DND-41 (cell line): ENCODE measurements at regions not wholly inside any gene's neighbourhood (a gene's known extent, or its start where the extent isn't known, plus 50 kb on each side); places are given as distances from the start of the nearest gene placed in this dataset.

Source experiments
- ATAC-seq: fragments of 200-7000 bp; cut with Tn5 transposase; 3 replicates; pipeline ENCODE4 v1.9.1; 2021; ENCODE audit warnings: low read depth; ENCODE audit not compliant: insufficient read depth
- DNase-seq: peaks from one replicate; pipeline ENCODE4 v3.0.0-alpha.2; 2020
- H2AFZ ChIP-seq: 2 replicates; pipeline ENCODE4 v1.6.0; 2012; ENCODE audit warnings: low read depth, low read length
- H3K27ac ChIP-seq: 2 replicates; pipeline ENCODE4 v1.5.1; 2012; ENCODE audit warnings: low read length, inconsistent platforms
- H3K27me3 ChIP-seq: fragments of 200-600 bp; sonication (generic); 2 replicates; pipeline ENCODE4 v1.6.0; 2012; ENCODE audit warnings: low read length, mild to moderate bottlenecking, inconsistent platforms; ENCODE audit not compliant: insufficient read depth, poor library complexity
- H3K36me3 ChIP-seq: 2 replicates; pipeline ENCODE4 v1.5.1; 2012; ENCODE audit warnings: low read length, inconsistent platforms; ENCODE audit not compliant: insufficient read depth
- H3K4me1 ChIP-seq: 2 replicates; pipeline ENCODE4 v1.5.1; 2012; ENCODE audit warnings: mild to moderate bottlenecking, low read length; ENCODE audit not compliant: insufficient read depth
- H3K4me2 ChIP-seq: 2 replicates; pipeline ENCODE4 v1.6.0; 2012; ENCODE audit warnings: mild to moderate bottlenecking, moderate library complexity, low read length, inconsistent platforms; ENCODE audit not compliant: insufficient read depth
- H3K4me3 ChIP-seq, 2 experiments: fragments of 200-600 bp in 1 of 2; shearing (Covaris generic) in 1 of 2; 2 replicates each; pipeline ENCODE4 v1.5.1; 2012 to 2016; ENCODE audit warnings: inconsistent platforms in 2 of 2, low read length in 2 of 2, mild to moderate bottlenecking in 2 of 2, low read depth in 1 of 2, moderate library complexity in 1 of 2
- H3K79me2 ChIP-seq: 2 replicates; pipeline ENCODE4 v1.6.0; 2012; ENCODE audit warnings: low read length, inconsistent platforms; ENCODE audit not compliant: insufficient read depth
- H3K9ac ChIP-seq: 2 replicates; pipeline ENCODE4 v1.6.0; 2012; ENCODE audit warnings: low read depth, mild to moderate bottlenecking, inconsistent platforms, low read length, moderate library complexity
- H3K9me3 ChIP-seq: 2 replicates; pipeline ENCODE4 v1.5.1; 2012; ENCODE audit warnings: low read length, moderate library complexity, mild to moderate bottlenecking, inconsistent platforms; ENCODE audit not compliant: insufficient read depth, severe bottlenecking
- H4K20me1 ChIP-seq: 2 replicates; pipeline ENCODE4 v1.6.0; 2012; ENCODE audit warnings: low read length; ENCODE audit not compliant: insufficient read depth
- EZH2 ChIP-seq: IDR thresholded peaks from 3 replicates; pipeline ENCODE4 v1.6.1; 2012; ENCODE audit warnings: borderline replicate concordance, low read depth, mild to moderate bottlenecking, moderate library complexity, low read length, inconsistent platforms; ENCODE audit not compliant: severe bottlenecking
- TF ChIP-seq, protein P1 (sequence below): IDR thresholded peaks from 2 replicates; pipeline ENCODE4 v1.5.1; 2012; ENCODE audit warnings: borderline replicate concordance, low read length, moderate library complexity, mild to moderate bottlenecking; ENCODE audit not compliant: poor library complexity, severe bottlenecking; ENCODE audit errors: extremely low read depth

DNA sequence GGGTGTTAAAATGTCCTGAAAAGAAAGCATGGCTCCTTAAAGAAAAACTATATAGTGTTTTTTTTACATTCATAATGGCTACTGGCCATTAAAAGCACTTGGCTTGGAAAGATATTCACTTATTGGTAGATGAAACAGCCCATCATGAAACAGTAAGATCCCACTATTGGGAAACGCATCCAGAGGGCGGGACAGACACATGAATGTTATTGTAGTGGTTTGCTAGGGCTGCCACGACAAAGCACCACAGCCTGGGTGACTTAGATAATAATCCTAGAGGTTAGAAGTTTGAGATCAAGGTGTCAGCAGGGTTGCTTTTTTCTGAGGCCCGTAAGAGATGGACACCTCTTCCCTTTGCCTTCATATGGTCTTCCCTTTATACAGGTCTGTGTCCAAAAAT is 139.4 kb upstream of the ANKH start:
- no peak overlapping the region for H3K4me3 ChIP-seq
- H3K9me3 ChIP-seq, result no peaks in the 10 kb centered on the region
- H2AFZ ChIP-seq, result no peak overlapping the region
- no peaks in the 10 kb centered on the region; the same call in 1 of the 2 replicates for H4K20me1 ChIP-seq
- DNase-seq (no peak), ATAC-seq (no peak)
- no peak overlapping the region for H3K4me2 ChIP-seq
- no peaks in the 10 kb centered on the region for H3K36me3 ChIP-seq
- H3K79me2 ChIP-seq, result no peaks in the 10 kb centered on the region
- peaks cover 4% of the 10 kb centered on the region for H3K27me3 ChIP-seq
- TF ChIP-seq, protein P1, sequence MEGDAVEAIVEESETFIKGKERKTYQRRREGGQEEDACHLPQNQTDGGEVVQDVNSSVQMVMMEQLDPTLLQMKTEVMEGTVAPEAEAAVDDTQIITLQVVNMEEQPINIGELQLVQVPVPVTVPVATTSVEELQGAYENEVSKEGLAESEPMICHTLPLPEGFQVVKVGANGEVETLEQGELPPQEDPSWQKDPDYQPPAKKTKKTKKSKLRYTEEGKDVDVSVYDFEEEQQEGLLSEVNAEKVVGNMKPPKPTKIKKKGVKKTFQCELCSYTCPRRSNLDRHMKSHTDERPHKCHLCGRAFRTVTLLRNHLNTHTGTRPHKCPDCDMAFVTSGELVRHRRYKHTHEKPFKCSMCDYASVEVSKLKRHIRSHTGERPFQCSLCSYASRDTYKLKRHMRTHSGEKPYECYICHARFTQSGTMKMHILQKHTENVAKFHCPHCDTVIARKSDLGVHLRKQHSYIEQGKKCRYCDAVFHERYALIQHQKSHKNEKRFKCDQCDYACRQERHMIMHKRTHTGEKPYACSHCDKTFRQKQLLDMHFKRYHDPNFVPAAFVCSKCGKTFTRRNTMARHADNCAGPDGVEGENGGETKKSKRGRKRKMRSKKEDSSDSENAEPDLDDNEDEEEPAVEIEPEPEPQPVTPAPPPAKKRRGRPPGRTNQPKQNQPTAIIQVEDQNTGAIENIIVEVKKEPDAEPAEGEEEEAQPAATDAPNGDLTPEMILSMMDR, result no peak
- H3K4me1 ChIP-seq, result no peaks in the 10 kb centered on the region
- H3K9ac ChIP-seq, result no peak overlapping the region
- no peak overlapping the region for H3K27ac ChIP-seq

GRCh38 chr5:15009420-15009819 is 137.8 kb upstream of the ANKH start:
- DNase-seq (no peak), ATAC-seq (no peak)
- Histone ChIP-seq H3K4me1 (no peaks in the 10 kb centered on the region), H2AFZ (no peak overlapping the region), H3K36me3 (no peaks in the 10 kb centered on the region), H3K9me3 (no peaks in the 10 kb centered on the region), H3K27me3 (peaks cover 4% of the 10 kb centered on the region), H3K4me2 (no peak overlapping the region), H3K79me2 (no peaks in the 10 kb centered on the region), H3K9ac (no peak overlapping the region), H3K27ac (no peak overlapping the region), H3K4me3 (no peak overlapping the region), H4K20me1 (no peaks in the 10 kb centered on the region; the same call in 1 of the 2 replicates)
- TF ChIP-seq EZH2, result no peak
- TF ChIP-seq, protein P1, result no peak

DNA sequence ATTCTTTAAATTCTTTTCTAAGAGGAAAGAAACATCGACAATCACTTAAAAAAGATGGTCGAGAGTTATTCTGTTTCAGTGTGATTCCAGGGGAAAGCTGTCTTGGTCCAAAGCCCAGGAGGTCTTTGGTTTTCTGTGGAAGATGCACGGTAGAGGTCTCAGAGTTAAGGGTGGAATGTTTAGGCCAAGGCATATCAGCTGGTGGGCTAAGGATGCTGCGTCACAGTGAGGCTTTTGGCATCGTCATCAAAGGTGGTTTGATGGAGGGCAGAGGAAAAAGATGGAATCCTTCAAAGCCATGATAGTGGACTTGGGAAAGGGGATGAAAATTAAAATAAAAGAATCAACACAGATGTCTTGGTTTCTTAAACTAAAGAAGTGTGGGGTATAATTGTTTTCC is 137.3 kb upstream of the ANKH start:
- no peaks in the 10 kb centered on the region for H3K9me3 ChIP-seq
- H3K27ac ChIP-seq, result no peak overlapping the region
- no peak overlapping the region for H3K4me2 ChIP-seq
- H3K79me2 ChIP-seq, result no peaks in the 10 kb centered on the region
- no peak overlapping the region for H3K9ac ChIP-seq
- ATAC-seq (no peak), DNase-seq (no peak)
- no peak overlapping the region for H2AFZ ChIP-seq
- no peaks in the 10 kb centered on the region for H3K4me1 ChIP-seq
- H4K20me1 ChIP-seq, result no peaks in the 10 kb centered on the region; the same call in 1 of the 2 replicates
- no peak overlapping the region for H3K4me3 ChIP-seq
- TF ChIP-seq, protein P1, result no peak
- TF ChIP-seq EZH2, result no peak
- no peaks in the 10 kb centered on the region for H3K36me3 ChIP-seq
- H3K27me3 ChIP-seq, result peaks cover 4% of the 10 kb centered on the region

GRCh38 chr5:15008476-15008875 is 136.9 kb upstream of the ANKH start:
- H3K27ac ChIP-seq, result no peak overlapping the region

More at GRCh38 chr5:15008476-15008875, 136.9 kb upstream of the ANKH start:
- no peak overlapping the region for H3K4me2 ChIP-seq
- no peaks in the 10 kb centered on the region for H3K79me2 ChIP-seq
- ATAC-seq (no peak), DNase-seq (no peak)
- no peaks in the 10 kb centered on the region; the same call in 1 of the 2 replicates for H4K20me1 ChIP-seq
- H3K27me3 ChIP-seq, result peaks cover 4% of the 10 kb centered on the region
- H3K9ac ChIP-seq, result no peak overlapping the region
- H3K36me3 ChIP-seq, result no peaks in the 10 kb centered on the region
- H3K4me1 ChIP-seq, result no peaks in the 10 kb centered on the region
- H3K4me3 ChIP-seq, result no peak overlapping the region
- TF ChIP-seq EZH2, result no peak
- TF ChIP-seq, protein P1, result no peak
- no peak overlapping the region for H2AFZ ChIP-seq
- no peaks in the 10 kb centered on the region for H3K9me3 ChIP-seq
